SW480 (cell line): ENCODE measurements at regions not wholly inside any gene's neighbourhood (a gene's known extent, or its start where the extent isn't known, plus 50 kb on each side); places are given as distances from the start of the nearest gene placed in this dataset.
"Not testable (repeated sequence)": the region's sequence is repeated elsewhere in the genome, so short reads cannot be mapped to it uniquely, and the experiment has no call there.

Experiments used
- DNase-seq: peaks from one replicate; pipeline ENCODE4 v3.0.0-alpha.2; 2016; ENCODE audit warnings: low spot score

GRCh38 chr21:17396948-17397347 lies 115.9 kb upstream of the CXADR start:
- no peak for DNase-seq

DNA sequence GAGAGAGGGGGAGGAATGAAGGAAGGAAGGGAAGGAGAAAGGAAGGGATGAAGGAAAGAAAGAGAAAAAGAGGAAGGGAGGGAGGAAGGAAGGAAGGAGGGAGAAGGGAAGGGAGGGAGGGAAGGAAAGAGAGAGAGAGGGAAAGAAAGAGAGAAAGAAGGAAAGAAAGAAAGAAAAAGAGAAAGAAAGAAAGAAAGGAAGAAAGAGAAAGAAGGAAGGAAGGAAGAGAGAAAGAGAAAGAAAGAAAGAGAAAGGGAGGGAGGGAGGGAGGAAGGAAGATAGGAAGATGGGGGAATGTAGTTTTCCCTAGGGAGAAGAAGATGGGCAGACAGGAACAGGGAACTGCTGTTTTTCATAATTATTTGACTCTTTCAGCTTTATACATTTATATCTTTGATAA lies 115.1 kb upstream of the CXADR start:
- DNase-seq = no peak

DNA sequence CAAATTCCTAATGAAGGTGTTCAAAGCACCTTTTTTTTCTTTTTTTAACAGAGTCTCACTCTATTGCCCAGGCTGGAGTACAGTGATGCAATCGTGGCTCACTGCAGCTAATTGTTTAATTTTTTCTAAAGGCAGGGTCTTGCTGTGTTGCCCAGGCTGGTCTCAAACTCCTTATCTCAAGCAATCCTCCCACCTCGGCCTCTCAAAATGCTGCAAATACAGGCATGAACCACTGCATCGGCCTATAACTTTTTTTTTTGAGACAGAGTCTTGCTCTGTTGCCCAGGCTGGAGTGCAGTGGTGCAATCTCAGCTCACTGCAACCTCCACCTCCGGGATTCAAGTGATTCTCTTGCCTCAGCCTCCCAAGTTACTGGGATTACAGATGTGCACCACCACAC lies 113.9 kb upstream of the CXADR start:
- DNase-seq = not testable (repeated sequence)

- DNase-seq = no peak
Observed at GRCh38 chr21:17402937-17403336, 109.9 kb upstream of the CXADR start.

DNA sequence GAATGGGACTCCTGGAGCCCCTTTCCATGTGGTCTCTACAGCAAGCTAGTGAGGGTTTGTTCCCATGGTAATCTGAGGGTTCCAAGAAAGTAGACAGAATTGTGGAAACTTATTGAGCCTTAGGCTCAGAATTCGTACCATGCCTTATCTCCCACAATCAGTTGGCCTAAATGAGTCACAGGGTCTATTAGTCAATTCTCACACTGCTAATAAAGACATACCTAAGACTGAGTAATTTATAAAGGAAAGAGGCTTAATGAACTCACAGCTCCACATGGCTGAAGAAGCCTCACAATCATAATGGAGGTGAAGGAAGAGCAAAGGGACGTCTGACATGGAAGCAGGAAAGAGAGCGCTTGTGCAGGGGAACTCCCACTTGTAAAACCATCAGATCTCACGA lies 106.6 kb upstream of the CXADR start:
- DNase-seq = no peak

GRCh38 chr21:17414766-17415165 lies 98.1 kb upstream of the CXADR start:
- DNase-seq = no peak

DNA sequence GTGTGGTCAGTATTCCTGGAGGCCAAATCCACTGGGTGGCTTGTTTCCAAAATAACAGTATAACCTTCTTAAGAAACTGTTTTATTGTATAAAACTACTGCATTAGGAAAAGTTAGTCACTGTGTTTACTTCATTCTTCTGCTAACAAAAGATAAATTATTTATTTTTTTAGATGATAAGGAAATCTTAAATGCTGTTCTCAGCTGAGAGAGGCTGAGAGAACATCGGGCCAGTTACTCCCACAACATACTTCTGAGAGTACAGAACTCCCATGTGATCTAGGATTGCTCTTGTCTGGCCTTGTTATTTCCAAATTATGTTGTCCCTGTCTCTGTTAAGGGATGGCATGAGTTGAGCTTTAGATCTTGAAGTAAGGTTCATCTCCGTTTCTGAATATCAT lies 96.7 kb upstream of the CXADR start:
- no peak for DNase-seq

DNA sequence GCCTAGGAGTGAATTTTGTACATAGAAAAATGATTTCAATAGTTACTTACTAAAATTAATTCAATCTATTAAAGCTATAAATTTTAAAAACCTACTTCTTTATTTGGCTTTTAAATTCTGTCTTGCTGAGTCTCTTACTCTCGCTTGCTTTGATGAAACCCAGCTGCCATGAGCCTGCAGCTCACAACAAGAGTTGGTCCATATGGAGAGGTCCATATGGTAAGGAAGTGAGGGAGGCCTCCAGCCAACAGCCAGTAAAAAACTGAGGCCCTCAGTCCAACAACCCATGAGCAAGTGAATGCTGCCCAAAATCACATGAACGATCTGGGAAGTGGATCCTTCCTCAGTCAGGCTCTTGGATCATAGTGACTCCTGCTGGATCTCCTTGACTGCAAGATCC lies 89.9 kb upstream of the CXADR start:
- DNase-seq = no peak

GRCh38 chr21:17427157-17427556 lies 85.7 kb upstream of the CXADR start:
- no peak for DNase-seq

- DNase-seq = no peak
Observed at GRCh38 chr21:17427831-17428483, 84.9 kb upstream of the CXADR start.

GRCh38 chr21:17428484-17428869 lies 84.4 kb upstream of the CXADR start:
- no peak for DNase-seq

GRCh38 chr21:17428980-17429379 lies 83.9 kb upstream of the CXADR start:
- no peak for DNase-seq

GRCh38 chr21:17429936-17430335 lies 82.9 kb upstream of the CXADR start:
- DNase-seq = peak; percentile 28

DNA sequence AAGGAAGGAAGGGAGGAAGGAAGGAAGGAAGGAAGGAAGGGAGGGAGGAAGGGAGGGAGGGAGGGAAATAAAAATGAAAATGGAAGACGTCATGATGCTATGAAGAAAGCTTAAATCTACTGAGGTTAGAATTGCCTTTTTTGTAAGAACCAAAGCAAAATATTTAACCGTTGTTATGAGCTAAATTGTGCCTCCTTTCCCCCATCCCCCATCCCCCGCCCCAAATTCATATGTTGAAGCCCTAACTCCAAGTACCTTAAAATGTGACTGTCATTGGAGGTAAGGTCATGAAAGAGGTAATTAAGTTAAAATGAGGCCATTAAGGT lies 80.1 kb upstream of the CXADR start:
- no peak for DNase-seq

DNA sequence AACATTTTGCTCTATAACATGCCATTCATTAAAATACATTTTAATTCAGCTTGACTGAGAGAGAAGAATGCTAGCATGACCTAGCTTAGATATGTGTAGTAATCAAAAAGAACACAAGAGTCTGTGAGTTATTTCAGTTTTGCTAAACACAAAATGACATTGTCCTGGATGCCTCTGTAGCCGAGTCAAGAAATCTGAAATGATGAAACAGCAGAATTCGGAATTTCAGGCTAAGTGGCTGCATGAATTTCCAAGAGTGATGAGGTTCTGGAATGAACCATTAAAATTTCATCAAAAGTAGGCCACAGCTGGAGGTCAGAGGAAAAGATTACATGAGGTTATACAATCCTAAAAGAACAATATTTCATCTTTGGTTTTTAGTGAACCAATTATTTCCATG lies 79.1 kb upstream of the CXADR start:
- DNase-seq = no peak

DNA sequence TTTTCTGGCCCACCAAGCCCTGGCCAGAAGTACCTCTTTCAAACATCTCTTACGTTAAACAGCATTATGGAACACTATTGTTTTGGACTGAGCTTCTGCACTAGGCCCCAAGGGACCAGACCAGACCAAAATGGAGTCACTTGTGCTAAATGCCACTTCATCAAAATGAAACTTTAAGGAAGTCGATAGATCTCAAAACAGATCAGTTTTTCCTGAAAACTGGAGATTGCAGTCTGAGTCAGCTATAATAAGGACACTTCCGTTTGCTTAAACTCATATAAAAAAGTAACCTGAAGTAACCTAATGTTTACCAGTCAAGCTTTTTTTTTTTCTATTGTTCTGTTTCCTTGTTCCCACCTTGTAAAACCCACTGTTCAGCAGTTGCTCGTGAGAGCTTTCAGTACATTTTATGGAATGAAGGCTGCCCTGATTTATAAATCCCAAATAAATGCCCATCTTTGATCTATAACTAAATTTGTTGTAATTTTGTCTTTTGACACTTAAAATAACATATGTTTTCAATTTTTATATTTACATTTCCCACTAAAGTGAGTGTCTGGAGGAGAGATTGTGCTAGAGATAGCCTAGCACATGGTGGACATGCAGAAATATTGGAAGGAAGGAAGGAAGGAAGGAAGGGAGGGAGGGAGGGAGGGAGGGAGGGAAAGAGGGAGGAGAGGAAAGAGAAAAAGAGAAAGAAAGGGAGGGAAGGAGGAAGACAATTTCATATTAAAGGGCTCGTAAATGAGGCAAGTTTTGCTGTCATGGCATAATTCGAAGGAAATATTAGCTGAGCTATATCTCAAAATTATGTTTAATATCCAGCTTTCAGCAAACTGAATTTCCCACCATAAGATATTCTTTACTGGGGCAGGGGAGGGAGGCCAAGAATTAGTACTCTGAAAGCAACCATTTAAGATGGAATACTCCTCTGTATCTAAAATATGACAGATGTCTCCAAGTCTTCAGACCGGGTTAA lies 77.0 kb upstream of the CXADR start:
- DNase-seq = no peak

- DNase-seq = no peak
Observed at GRCh38 chr21:17436626-17437111, 76.2 kb upstream of the CXADR start.

DNA sequence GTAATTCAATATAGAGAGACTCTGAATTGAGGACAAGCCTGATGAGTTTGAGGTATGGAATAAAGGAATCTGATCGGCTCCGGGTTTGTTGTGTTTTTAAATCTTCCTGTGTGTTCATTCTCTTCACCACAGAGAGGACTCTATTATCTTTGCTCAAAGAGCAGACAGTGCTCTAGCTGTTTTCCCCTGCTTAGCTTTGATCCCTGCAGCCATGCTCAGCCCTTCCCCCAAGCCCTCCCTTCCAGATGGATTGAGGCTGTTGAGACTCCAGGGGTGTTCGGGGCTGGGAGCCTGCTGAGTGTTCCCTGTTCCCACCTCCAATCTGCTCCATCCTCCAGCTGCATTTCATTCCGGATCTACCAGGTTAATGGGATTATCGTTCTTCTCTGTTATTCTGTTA lies 74.2 kb upstream of the CXADR start:
- no peak for DNase-seq

DNA sequence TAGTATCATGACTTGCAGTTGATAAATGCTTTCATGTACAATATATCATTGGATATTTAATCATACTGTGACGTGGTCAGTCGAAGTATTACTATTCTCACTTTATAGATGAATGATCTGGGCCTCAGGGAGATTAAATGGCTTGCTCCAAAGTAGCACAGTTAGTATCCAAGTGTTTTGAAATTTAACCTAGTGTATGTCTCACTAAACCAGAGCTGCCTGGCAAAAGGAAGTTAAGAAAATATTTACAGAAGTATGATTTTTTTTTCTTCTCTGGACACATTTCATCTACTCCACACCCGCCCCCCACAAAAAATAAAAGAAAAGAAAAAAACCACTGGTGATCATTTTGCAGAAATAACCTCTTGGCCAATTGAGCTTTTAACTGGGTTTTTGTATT lies 71.9 kb upstream of the CXADR start:
- no peak for DNase-seq

GRCh38 chr21:17441370-17441769 lies 71.5 kb upstream of the CXADR start:
- DNase-seq = no peak

DNA sequence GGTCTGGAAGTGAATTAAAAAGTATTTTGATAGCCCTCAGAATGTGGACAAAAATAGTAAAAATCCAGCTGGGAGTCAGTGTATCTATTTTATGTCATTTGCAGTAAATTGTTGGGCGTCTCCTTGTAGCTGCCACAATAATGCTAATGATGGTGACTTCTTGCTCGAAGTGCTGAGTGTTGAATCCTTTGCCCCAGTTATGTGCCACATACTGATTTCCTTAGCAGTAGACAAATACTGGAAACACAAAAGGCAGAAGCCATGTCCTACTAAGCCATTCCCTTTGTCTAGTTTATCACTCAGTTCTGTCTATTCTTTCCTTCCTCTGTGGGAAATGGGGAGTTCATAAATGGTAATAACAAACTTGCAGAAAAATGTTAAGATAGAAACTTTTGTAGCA lies 70.7 kb upstream of the CXADR start:
- DNase-seq = no peak

GRCh38 chr21:17444828-17445227 lies 68.0 kb upstream of the CXADR start:
- DNase-seq = no peak

- no peak for DNase-seq
Observed at GRCh38 chr21:17446737-17447136, 66.1 kb upstream of the CXADR start.

GRCh38 chr21:17449701-17450100 lies 63.1 kb upstream of the CXADR start:
- no peak for DNase-seq
